ENCODE measurements at regions not wholly inside any gene's neighbourhood (a gene's known extent, or its start where the extent isn't known, plus 50 kb on each side); places are given as distances from the start of the nearest gene placed in this dataset.
"Not testable (repeated sequence)": the region's sequence is repeated elsewhere in the genome, so short reads cannot be mapped to it uniquely, and the experiment has no call there.

DNA sequence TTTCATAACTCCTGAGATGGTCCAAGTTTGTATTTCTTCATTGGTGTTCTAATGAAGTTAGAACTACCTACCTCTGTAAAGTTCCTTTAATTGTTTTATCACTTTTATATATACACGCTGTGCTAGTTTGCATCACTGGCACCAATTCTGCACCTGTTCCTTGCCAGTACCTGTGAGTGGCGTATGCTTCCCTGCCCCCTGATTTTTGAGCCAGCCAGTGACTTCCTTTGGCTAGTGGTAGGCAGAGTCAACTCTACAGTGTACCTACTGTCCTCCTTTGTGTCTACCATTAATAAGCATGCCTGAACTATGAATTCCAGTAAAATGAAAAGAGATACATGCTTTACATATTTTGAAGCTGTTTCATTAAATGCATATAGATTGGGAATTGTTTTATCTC is 186.8 kb upstream of the SPATA31A3 start:
- TF ChIP-seq, protein P1, sequence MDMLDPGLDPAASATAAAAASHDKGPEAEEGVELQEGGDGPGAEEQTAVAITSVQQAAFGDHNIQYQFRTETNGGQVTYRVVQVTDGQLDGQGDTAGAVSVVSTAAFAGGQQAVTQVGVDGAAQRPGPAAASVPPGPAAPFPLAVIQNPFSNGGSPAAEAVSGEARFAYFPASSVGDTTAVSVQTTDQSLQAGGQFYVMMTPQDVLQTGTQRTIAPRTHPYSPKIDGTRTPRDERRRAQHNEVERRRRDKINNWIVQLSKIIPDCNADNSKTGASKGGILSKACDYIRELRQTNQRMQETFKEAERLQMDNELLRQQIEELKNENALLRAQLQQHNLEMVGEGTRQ (IDR thresholded peaks at IDR 0.05; ENCODE audit: low read depth, low read length): not testable (repeated sequence)
- TF ChIP-seq, protein P1 (CRISPR knock-in tag; IDR thresholded peaks at IDR 0.05; ENCODE audit: borderline replicate concordance): not testable (repeated sequence)
- not testable (repeated sequence) for TF ChIP-seq CHD2 (IDR thresholded peaks at IDR 0.05; ENCODE audit: low read depth, low read length); NFE2L1 (CRISPR knock-in tag; IDR thresholded peaks at IDR 0.05; ENCODE audit: borderline replicate concordance); KDM5A (IDR thresholded peaks at IDR 0.05; ENCODE audit: borderline replicate concordance, low read length); MYC (CRISPR knock-in tag; IDR thresholded peaks at IDR 0.05; ENCODE audit: borderline replicate concordance); ARHGAP35 (CRISPR knock-in tag; IDR thresholded peaks at IDR 0.05; ENCODE audit: borderline replicate concordance); SMYD3 (CRISPR knock-in tag; IDR thresholded peaks at IDR 0.05); CREB1 (IDR thresholded peaks at IDR 0.05); CREB1 (CRISPR knock-in tag; IDR thresholded peaks at IDR 0.05); MAFK (conservative IDR thresholded peaks at IDR 0.05 in 1 of 2, IDR thresholded peaks at IDR 0.05 in 1 of 2; ENCODE audit: low read length in 2 of 2); RFX5 (IDR thresholded peaks at IDR 0.05; ENCODE audit: low read depth, low read length); KLF13 (CRISPR knock-in tag; IDR thresholded peaks at IDR 0.05); NCOR1 (IDR thresholded peaks at IDR 0.05; ENCODE audit: borderline replicate concordance, low read length); ZNF24 (IDR thresholded peaks at IDR 0.05)
